DOHH2 (cell line): ENCODE measurements at regions not wholly inside any gene's neighbourhood (a gene's known extent, or its start where the extent isn't known, plus 50 kb on each side); places are given as distances from the start of the nearest gene placed in this dataset.

Experiments
- H3F3A ChIP-seq: fragments of 200-600 bp; sonication (generic), shearing (Covaris generic); 2 replicates; pipeline ENCODE4 v1.6.0; 2016; ENCODE audit warnings: antibody characterized with exemption, mild to moderate bottlenecking; ENCODE audit not compliant: control insufficient read depth, insufficient read depth
- H3K27ac ChIP-seq: fragments of 200-600 bp; sonication (generic); 2 replicates; pipeline ENCODE4 v1.5.1; 2014; ENCODE audit warnings: low read depth, mild to moderate bottlenecking, low read length, moderate library complexity
- H3K27me3 ChIP-seq: fragments of 200-600 bp; sonication (generic); 2 replicates; pipeline ENCODE4 v1.6.1; 2014; ENCODE audit warnings: mild to moderate bottlenecking, low read length, mixed read lengths; ENCODE audit not compliant: control insufficient read depth
- H3K36me3 ChIP-seq: fragments of 200-600 bp; sonication (generic); 2 replicates; pipeline ENCODE4 v1.6.1; 2014; ENCODE audit warnings: mild to moderate bottlenecking, low read length, moderate library complexity, mixed read lengths; ENCODE audit not compliant: control insufficient read depth
- H3K4me1 ChIP-seq: fragments of 200-600 bp; sonication (generic); 2 replicates; pipeline ENCODE4 v1.6.1; 2014; ENCODE audit warnings: mild to moderate bottlenecking, low read length, mixed read lengths; ENCODE audit not compliant: control insufficient read depth
- H3K4me2 ChIP-seq: fragments of 200-600 bp; sonication (generic); 2 replicates; pipeline ENCODE4 v1.6.0; 2014; ENCODE audit warnings: mild to moderate bottlenecking, low read length, moderate library complexity
- H3K4me3 ChIP-seq: fragments of 200-600 bp; sonication (generic); 2 replicates; pipeline ENCODE4 v1.5.1; 2014; ENCODE audit warnings: mild to moderate bottlenecking, low read length, mixed read lengths
- H3K79me2 ChIP-seq: fragments of 200-600 bp; sonication (generic); 2 replicates; pipeline ENCODE4 v1.6.1; 2014; ENCODE audit warnings: mild to moderate bottlenecking, low read length, mixed read lengths; ENCODE audit not compliant: control insufficient read depth
- H3K9me2 ChIP-seq: fragments of 200-600 bp; sonication (generic); replicated peaks from 2 replicates; pipeline ENCODE4 v1.6.1; 2014; ENCODE audit warnings: mild to moderate bottlenecking, low read length, mixed read lengths; ENCODE audit not compliant: control insufficient read depth
- H3K9me3 ChIP-seq: fragments of 200-600 bp; sonication (generic); 2 replicates; pipeline ENCODE4 v1.6.1; 2014; ENCODE audit warnings: antibody characterized with exemption, low read length, mixed read lengths; ENCODE audit not compliant: control insufficient read depth, insufficient read depth
- H4K20me1 ChIP-seq: fragments of 200-600 bp; sonication (generic); 2 replicates; pipeline ENCODE4 v1.6.0; 2014; ENCODE audit warnings: low read depth, mild to moderate bottlenecking, antibody characterized with exemption, low read length, moderate library complexity; ENCODE audit not compliant: control insufficient read depth, insufficient read depth
- CTCF ChIP-seq: fragments of 200-600 bp; sonication (generic); IDR thresholded peaks from one replicate; pipeline ENCODE4 v1.5.1; 2014; ENCODE audit warnings: antibody characterized with exemption, mild to moderate bottlenecking, low read depth, low read length; ENCODE audit not compliant: poor library complexity, severe bottlenecking
- EZH2phosphoT487 ChIP-seq: fragments of 200-600 bp; sonication (generic); IDR thresholded peaks from 2 replicates; pipeline ENCODE4 v1.6.1; 2017; ENCODE audit warnings: borderline replicate concordance, mild to moderate bottlenecking, antibody characterized with exemption, low read length, moderate library complexity, mixed read lengths

- Histone ChIP-seq H4K20me1 (no peaks in the 10 kb centered on the region), H3K79me2 (no peaks in the 10 kb centered on the region), H3K9me2 (no peaks in the 10 kb centered on the region), H3K27me3 (no peaks in the 10 kb centered on the region), H3K4me3 (no peak overlapping the region), H3K4me1 (no peaks in the 10 kb centered on the region), H3K27ac (no peak overlapping the region), H3F3A (no peaks in the 10 kb centered on the region), H3K4me2 (no peak overlapping the region), H3K36me3 (no peaks in the 10 kb centered on the region), H3K9me3 (no peaks in the 10 kb centered on the region)
- TF ChIP-seq EZH2phosphoT487 (no peak), CTCF (no peak)
These were observed 124.5 kb downstream of the KCNK1 start for GRCh38 chr1:233738396-233738795.

- Histone ChIP-seq H3K27ac (no peak overlapping the region), H3K9me3 (no peaks in the 10 kb centered on the region), H4K20me1 (no peaks in the 10 kb centered on the region), H3K79me2 (no peaks in the 10 kb centered on the region), H3F3A (no peaks in the 10 kb centered on the region), H3K9me2 (no peaks in the 10 kb centered on the region), H3K4me2 (no peak overlapping the region), H3K36me3 (no peaks in the 10 kb centered on the region), H3K4me3 (no peak overlapping the region), H3K27me3 (no peaks in the 10 kb centered on the region), H3K4me1 (no peaks in the 10 kb centered on the region)
- TF ChIP-seq CTCF, result no peak
These were observed 124.9 kb downstream of the KCNK1 start for GRCh38 chr1:233738850-233739249.

DNA sequence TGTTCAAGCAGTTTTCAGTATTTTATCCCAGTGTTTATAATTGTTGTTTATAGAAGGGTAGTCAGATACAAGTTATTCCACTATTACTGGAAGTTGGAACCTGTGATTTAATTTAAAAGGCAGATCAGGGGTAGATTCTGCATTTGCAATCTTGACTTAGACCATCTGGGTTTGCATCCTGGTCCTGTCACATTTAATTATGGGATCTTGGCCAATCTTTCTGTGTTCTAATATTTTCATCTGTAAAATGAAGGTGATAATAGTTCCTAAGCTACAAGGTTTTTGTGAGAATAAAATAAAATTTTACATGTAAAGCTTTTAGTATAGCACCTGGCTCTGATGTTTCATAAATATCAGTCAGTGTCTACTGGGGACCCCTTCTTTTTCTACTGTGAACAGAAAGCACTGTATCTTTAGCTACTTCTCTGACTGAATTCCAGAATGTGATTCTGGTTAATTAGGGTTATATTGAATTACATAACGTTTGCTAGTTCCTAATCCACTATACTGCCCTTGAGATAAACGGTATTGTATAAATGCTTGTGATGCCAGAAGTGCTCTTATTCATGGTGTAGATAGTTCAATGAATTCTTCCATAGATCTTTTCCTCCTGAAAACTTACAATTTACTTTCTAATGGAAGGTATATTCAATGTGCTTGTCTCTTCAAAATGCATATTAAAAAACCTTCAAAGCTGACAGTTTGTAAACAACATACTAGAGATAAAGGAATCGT is 131.0 kb downstream of the KCNK1 start:
- no peak for TF ChIP-seq CTCF
- TF ChIP-seq EZH2phosphoT487, result no peak
- Histone ChIP-seq H3K4me1 (no peaks in the 10 kb centered on the region), H4K20me1 (no peaks in the 10 kb centered on the region), H3K4me2 (no peak overlapping the region), H3K79me2 (no peaks in the 10 kb centered on the region), H3K27me3 (no peaks in the 10 kb centered on the region), H3K4me3 (no peak overlapping the region), H3K9me2 (no peaks in the 10 kb centered on the region), H3F3A (no peaks in the 10 kb centered on the region), H3K27ac (no peak overlapping the region), H3K36me3 (no peaks in the 10 kb centered on the region), H3K9me3 (no peaks in the 10 kb centered on the region)
